ENCODE measurements at regions not wholly inside any gene's neighbourhood (a gene's known extent, or its start where the extent isn't known, plus 50 kb on each side); places are given as distances from the start of the nearest gene placed in this dataset.
"Not testable (repeated sequence)": the region's sequence is repeated elsewhere in the genome, so short reads cannot be mapped to it uniquely, and the experiment has no call there.

- FAIRE-seq = no peak
These were observed 348.7 kb upstream of the LMCD1 start for GRCh38 chr3:8152821-8153418.

DNA sequence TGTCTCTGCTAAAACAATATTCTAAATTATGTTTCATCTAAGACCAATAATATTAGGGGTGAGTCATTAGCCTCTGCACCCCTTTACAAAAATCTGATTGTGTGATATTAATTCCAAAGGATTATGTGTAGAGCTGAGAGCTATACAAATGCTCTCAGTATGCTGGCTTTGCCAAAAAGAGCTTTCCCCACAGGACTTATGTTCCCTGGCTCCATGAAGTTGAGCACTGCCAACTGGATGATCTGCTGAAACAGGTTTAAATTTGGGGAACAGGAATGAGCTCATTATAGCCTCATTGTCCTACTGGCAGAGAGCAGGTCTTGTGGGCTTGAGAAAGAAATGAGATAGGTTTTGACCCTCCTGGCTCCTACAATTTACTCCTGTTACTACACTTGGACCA is 347.8 kb upstream of the LMCD1 start:
- FAIRE-seq = no peak

GRCh38 chr3:8154617-8155016 is 347.0 kb upstream of the LMCD1 start:
- FAIRE-seq = no peak

DNA sequence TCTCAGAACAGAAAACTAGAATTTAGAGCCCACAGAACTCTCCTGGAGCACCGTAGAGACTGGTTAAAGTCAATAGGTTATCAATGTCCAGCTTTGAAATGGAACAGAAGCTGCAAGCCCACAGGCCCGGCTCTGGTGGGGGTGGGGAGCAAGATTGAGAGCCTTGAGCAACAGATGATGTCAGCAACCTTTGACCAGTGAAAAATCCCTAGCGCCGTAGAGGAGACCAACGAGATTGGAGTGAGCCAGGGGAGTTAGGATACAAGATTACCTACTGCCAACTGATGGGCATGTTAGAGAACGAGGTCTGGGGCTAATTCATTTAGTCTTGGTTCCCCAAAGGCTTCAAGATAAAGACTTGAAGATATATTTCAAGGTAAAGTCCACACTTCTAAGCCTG is 345.5 kb upstream of the LMCD1 start:
- FAIRE-seq = no peak

GRCh38 chr3:8156831-8157230 is 344.8 kb upstream of the LMCD1 start:
- no peak for FAIRE-seq

DNA sequence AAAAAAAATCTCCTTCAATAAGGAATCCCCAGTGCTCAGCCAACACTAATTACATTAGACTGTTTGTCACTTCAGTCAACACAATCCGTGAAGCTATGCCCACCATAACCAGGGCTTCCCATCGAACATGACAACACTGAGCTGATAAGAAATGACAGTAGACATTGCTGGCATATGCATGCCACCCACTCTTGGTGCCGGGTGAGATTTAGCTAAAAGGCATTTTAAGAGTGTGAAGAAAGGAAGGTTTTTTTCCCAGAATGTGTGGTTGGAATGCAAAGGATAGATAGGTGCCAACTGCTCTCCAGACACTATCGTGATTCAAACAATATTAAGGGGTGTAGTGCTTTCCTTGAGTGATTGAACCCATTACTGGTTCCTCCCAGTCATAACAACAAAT is 344.0 kb upstream of the LMCD1 start:
- no peak for FAIRE-seq

DNA sequence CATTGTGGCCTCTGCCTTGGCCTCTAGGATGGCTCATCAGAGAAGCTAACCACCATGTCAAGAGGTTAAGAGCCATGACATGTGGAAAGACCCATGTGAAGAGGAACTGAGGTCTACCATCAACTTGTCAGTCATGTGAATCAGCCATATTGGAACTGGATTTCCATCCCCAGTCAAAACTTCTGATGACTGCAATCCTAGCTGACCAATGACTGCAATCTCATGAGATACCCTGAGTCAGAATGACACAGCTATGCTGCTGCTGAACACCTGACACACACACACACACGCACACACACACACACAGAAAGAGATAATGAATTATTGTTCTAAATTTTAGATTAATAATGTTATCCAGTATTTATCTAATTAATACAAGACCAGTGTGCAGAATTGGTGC is 337.5 kb upstream of the LMCD1 start:
- FAIRE-seq = no peak

GRCh38 chr3:8166014-8166413 is 335.6 kb upstream of the LMCD1 start:
- FAIRE-seq = no peak

- no peak for FAIRE-seq
These were observed 330.6 kb upstream of the LMCD1 start for GRCh38 chr3:8170971-8171508.

- FAIRE-seq = no peak
These were observed 327.7 kb upstream of the LMCD1 start for GRCh38 chr3:8173892-8174291.

GRCh38 chr3:8176759-8177483 is 324.7 kb upstream of the LMCD1 start:
- FAIRE-seq = not testable (repeated sequence)

GRCh38 chr3:8178516-8178915 is 323.1 kb upstream of the LMCD1 start:
- FAIRE-seq = not testable (repeated sequence)

DNA sequence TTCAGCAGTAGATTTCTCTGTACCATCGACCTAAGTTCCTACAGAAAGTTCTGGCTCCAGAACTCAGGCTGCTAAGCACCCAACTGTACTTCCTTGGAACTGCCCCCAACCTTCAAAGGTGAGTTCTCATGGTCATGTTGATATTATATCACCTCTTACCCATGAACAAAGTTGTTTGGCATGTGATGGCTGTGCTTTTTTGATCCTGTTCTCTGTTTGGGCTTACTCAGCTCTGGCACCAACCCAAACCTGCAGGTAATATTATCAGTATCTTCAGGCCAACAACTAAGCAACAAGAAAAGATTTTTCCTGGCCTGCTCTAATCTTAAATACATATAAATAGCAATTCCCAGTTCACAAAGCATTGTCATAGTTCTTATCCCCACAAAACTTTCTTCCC is 318.7 kb upstream of the LMCD1 start:
- no peak for FAIRE-seq

DNA sequence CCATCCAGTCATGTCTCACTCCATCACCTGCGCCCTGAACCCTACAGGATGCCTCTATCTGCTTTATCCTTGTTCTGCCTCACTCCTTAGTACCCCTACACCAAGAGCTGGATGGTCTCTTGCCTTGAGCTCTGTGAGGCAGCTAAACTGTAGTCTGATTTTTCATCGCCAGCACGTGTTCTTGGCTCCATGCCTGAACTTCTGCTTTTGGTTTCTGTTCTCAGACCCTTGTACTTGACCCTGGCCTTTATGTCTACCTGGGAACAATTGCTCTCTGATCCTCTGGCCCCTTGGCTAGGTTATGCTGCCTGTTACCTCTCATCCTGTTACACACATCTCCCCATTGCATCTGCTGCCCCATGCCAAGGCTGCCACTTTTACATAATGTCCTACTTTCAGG is 318.0 kb upstream of the LMCD1 start:
- FAIRE-seq = no peak

DNA sequence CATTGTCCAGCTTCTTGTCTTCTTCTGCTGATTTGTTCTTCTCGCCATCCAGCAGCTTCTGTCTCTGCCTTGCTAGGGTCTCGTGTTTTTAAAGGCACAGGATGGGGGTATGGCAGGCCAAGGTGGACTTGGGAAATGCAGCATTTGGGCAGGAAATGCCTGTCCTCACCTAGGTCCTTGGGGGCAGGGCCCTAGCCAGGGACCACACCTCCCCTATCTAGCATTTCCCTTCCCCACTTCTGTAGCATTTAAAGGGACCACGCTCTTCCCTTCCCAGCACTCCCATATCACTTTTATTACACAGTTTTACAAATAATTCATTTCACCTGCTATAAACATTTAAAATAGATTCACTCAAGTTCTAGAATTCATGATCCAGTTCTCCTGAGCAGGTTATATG is 315.4 kb upstream of the LMCD1 start:
- no peak for FAIRE-seq

GRCh38 chr3:8187996-8188395 is 313.6 kb upstream of the LMCD1 start:
- FAIRE-seq = no peak

DNA sequence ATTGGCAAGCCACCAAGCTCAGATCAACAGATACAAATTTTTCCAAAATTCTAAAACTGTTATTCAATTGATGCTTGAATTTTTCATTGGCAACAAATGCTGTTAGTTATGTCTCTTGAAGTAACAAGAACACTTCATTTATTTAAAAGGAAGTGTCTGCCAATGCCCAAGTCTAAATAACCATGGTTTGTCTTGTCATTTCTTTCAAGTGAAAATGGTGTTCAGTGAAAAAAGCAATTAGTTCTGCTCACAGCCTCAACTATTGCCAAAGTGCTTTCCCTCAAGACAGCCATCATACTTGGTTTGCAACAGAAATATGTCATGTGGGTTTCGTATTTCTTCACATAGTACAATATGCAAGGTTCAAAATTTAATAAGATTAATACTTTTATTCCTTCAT is 312.6 kb upstream of the LMCD1 start:
- no peak for FAIRE-seq

DNA sequence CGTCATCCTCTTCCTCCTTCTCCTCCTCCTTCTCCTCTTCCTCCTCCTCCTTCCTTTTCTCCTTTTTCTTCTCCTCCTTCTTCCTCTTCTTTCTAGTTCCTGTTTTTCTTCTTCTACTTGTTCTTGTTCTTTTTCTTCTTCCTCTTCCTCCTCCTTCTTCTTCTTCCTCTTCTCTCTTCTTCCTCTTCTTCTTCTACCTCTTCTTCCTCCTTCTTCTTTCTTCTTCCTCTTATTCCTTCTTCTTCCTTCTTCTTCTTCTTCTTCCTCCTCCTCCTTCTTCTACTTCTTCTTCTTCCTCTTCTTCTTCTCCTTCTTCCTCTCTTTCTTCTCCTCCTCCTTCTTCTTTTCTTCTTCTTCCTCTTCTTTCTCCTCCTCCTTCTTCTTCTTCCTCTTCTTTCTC is 310.2 kb upstream of the LMCD1 start:
- no peak for FAIRE-seq

- FAIRE-seq = no peak
These were observed 304.2 kb upstream of the LMCD1 start for GRCh38 chr3:8197384-8197783.

- FAIRE-seq = no peak
These were observed 303.0 kb upstream of the LMCD1 start for GRCh38 chr3:8198605-8199004.

- no peak for FAIRE-seq
These were observed 300.6 kb upstream of the LMCD1 start for GRCh38 chr3:8200996-8201395.

- no peak for FAIRE-seq
These were observed 299.7 kb upstream of the LMCD1 start for GRCh38 chr3:8201886-8202285.

DNA sequence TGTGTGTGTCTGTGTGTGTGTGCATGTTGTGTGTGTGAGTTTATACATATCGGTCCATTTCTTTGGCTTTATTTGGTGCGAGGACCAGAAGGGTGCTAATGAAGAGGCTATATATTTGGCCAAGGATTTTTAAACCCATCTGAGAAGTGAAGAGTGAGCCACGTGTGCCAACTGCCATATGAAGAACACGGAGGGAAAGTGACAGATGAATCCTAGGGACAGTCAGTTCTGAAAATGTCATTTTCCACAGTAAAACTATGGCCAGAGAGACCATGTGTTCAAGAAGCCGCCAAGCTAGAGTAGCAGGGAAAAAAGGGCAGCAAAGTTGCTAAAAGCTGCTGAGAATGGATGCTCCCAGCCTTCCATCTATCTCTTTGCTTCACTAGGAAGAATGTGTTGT is 297.3 kb upstream of the LMCD1 start:
- no peak for FAIRE-seq

GRCh38 chr3:8204853-8205650 is 296.6 kb upstream of the LMCD1 start:
- FAIRE-seq = no peak

Data from TTC549 (cell line).